Heart left ventricle (tissue), 16 donors: ENCODE measurements at regions not wholly inside any gene's neighbourhood (a gene's known extent, or its start where the extent isn't known, plus 50 kb on each side); places are given as distances from the start of the nearest gene placed in this dataset.

ENCODE experiments used
- ATAC-seq, 4 donors: fragments of 200-7000 bp; cut with Tn5 transposase; one replicate each; pipeline ENCODE4 v1.9.1; 2020 to 2022; ENCODE audit warnings: moderate library complexity in 4 of 4, mild to moderate bottlenecking in 3 of 4, moderate number of reproducible peaks in 1 of 4
- DNase-seq, 5 donors: peaks; one replicate each; pipeline ENCODE4 v3.0.0-alpha.2; 2020
- H3K27ac ChIP-seq, 12 donors: fragments of 200-600 bp; sonication (generic) in 4 of 12; one replicate each; pipeline versions ENCODE4 v1.5.0 to v1.8.0; 2016 to 2022; ENCODE audit warnings: mild to moderate bottlenecking in 2 of 12
- H3K27me3 ChIP-seq, 9 donors: fragments of 200-600 bp; sonication (generic) in 2 of 9; one replicate each; pipeline versions ENCODE4 v1.5.1 to v1.8.0; 2016 to 2022; ENCODE audit warnings: mild to moderate bottlenecking in 3 of 9
- H3K36me3 ChIP-seq, 9 donors: fragments of 200-600 bp; sonication (generic) in 2 of 9; one replicate each; pipeline versions ENCODE4 v1.5.0 to v1.8.0; 2018 to 2022; ENCODE audit warnings: mild to moderate bottlenecking in 2 of 9
- H3K4me1 ChIP-seq, 12 donors: fragments of 200-600 bp; sonication (generic) in 4 of 12; one replicate each; pipeline versions ENCODE4 v1.5.0 to v1.8.0; 2016 to 2022; ENCODE audit warnings: mild to moderate bottlenecking in 3 of 12
- H3K4me3 ChIP-seq, 12 donors: fragments of 200-600 bp; sonication (generic) in 4 of 12; one replicate each; pipeline versions ENCODE4 v1.5.0 to v1.8.0; 2017 to 2022; ENCODE audit warnings: mild to moderate bottlenecking in 9 of 12, moderate library complexity in 4 of 12
- H3K9me3 ChIP-seq, 12 donors: fragments of 200-600 bp; sonication (generic) in 4 of 12; one replicate each; pipeline versions ENCODE4 v1.5.0 to v1.8.0; 2016 to 2022; ENCODE audit warnings: mild to moderate bottlenecking in 1 of 12
- POLR2A ChIP-seq, 2 donors: fragments of 450-650 bp; IDR thresholded peaks; one replicate each; pipeline ENCODE4 v1.6.1; 2017; ENCODE audit warnings: antibody characterized with exemption in 2 of 2, mild to moderate bottlenecking in 2 of 2, moderate library complexity in 2 of 2
- WGBS, 4 donors: extraction: QIAGEN DNeasy Blood & Tissue Kit in 2 of 4; methylation state at CpG; one replicate each; pipeline versions ENCODE4 v1.1.5 to v1.1.7; 2013 to 2018; 5-methylcytosine and 5-hydroxymethylcytosine counted together
- intact Hi-C, 10 donors: fragments of 100-400 bp; cut with DNase I; formaldehyde crosslinking; loops; one replicate each; pipeline versions ENCODE4 v1.11.1 to v1.14.2; 2022
- TF ChIP-seq, protein P1 (sequence below), 12 donors: fragments of 200-600 bp; sonication (generic) in 4 of 12; IDR thresholded peaks; one replicate each; pipeline versions ENCODE4 v1.5.0 to v1.8.0; 2018 to 2022; ENCODE audit warnings: antibody characterized with exemption in 12 of 12, mild to moderate bottlenecking in 5 of 12
- donor health status: ischemic (EF 13 %, LVEDD 7.1; RV severe dilation, severe dysfunction).
- donor health status: healthy with polysubstance abuse.
- donor health status: DM: no; HTN: yes; CAD: no.
- donor health status: DM: no; HTN: no; CAD: no.
- donor health status: ischemic (EF 25% LVEDD 6.9; RV normal size, moderate dysfunction).
- donor health status: ischemic (EF 25% LVEDD 5.7; RV mildly dilated, moderate dysfunction).
- donor health status: healthy.
- donor health status: DM: yes; HTN: yes; CAD: no.
- donor health status: ischemic (EF 35%, LVEDD 5.7; RV mildly dilated, moderate dysfunction).
- donor health status: nonischemic (EF 11% LVEDD 7.7; RV severe dilation, severe dysfunction).
- donor health status: DM: yes; HTN: yes; CAD: no.
- donor health status: PGD.
- donor health status: ischemic (EF 29% LVEDD 5.4; RV normal size, mild dysfunction).
- donor health status: nonischemic (EF 23%, LVEDD 6.1; RV moderate dilation, normal function).

DNA sequence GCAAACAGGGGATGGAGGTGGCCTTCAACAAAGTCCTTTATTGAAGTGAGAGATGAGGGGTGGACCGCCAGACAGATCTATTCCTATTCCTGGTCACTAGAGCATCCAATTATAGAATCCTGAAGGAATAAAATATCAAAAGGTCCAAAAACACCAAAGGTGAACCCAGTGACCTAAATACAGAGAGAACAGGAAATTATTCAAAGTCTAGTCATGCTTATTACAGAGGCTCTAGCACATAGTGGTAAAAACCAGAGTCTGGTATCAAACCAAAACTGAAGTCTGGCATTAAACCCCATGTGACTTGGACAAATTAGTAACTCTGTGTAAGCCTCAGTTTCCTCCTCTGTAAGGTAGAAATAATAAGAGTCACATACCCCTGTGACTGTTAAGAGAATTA lies 100.5 kb upstream of the SNX2 start:
- no peaks in the 10 kb centered on the region for H3K36me3 ChIP-seq
- DNase-seq (no peak), ATAC-seq (peak in 1 of 4 donors; percentile 59)
- peaks cover 0 to 5% (median 0%) of the 10 kb centered on the region in 12 donors for H3K9me3 ChIP-seq
- TF ChIP-seq POLR2A (IDR thresholded peaks at IDR 0.05) = no peak
- TF ChIP-seq, protein P1, sequence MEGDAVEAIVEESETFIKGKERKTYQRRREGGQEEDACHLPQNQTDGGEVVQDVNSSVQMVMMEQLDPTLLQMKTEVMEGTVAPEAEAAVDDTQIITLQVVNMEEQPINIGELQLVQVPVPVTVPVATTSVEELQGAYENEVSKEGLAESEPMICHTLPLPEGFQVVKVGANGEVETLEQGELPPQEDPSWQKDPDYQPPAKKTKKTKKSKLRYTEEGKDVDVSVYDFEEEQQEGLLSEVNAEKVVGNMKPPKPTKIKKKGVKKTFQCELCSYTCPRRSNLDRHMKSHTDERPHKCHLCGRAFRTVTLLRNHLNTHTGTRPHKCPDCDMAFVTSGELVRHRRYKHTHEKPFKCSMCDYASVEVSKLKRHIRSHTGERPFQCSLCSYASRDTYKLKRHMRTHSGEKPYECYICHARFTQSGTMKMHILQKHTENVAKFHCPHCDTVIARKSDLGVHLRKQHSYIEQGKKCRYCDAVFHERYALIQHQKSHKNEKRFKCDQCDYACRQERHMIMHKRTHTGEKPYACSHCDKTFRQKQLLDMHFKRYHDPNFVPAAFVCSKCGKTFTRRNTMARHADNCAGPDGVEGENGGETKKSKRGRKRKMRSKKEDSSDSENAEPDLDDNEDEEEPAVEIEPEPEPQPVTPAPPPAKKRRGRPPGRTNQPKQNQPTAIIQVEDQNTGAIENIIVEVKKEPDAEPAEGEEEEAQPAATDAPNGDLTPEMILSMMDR (IDR thresholded peaks at IDR 0.05) = no peak
- no peak overlapping the region for H3K27ac ChIP-seq
- peaks cover 0 to 9% (median 0%) of the 10 kb centered on the region in 12 donors for H3K4me1 ChIP-seq
- intact Hi-C loops = no loop called here
- WGBS, 4 donors = 82 to 94% (median 88%) methylated on average over 1 of the region's 1 CpG
- H3K4me3 ChIP-seq = no peak overlapping the region
- H3K27me3 ChIP-seq = peaks cover 0 to 3% (median 0%) of the 10 kb centered on the region in 9 donors

DNA sequence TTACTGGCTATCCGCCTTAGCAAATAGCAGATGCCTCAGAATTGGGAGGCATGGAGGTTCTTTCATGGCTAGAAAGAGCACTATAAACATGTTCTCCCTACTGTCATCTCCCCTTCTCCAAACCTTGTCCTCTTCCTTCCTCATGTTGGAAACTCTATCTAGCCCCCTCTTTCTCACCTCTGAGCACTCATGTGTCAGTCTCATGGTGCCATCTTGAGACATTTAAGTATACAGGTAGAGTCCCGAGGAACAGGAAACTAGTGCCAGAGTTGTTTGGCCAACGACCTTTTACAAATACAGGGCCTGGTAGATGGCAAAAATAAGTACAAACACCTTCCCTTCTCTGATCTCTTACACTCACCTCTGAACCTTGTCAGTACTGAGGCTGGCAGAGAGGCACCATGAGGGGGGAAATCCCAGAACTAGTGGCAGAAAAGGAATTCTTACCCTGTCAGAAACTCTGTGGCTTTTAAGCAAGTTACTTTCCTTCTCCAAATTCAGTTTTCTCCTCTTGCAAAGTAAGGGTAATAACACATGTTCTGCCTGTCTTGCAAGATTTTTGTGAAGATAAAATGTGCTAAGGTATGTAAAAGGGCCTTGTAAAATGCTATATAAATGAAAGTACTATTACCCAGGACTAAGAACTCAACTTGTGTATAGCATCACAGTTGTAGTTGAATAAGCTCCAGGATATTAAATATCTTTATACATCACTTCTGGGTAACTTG lies 94.1 kb upstream of the SNX2 start:
- TF ChIP-seq, protein P1 (IDR thresholded peaks at IDR 0.05) = no peak
- no peak for TF ChIP-seq POLR2A (IDR thresholded peaks at IDR 0.05)
- intact Hi-C loops = no loop called here

DNA sequence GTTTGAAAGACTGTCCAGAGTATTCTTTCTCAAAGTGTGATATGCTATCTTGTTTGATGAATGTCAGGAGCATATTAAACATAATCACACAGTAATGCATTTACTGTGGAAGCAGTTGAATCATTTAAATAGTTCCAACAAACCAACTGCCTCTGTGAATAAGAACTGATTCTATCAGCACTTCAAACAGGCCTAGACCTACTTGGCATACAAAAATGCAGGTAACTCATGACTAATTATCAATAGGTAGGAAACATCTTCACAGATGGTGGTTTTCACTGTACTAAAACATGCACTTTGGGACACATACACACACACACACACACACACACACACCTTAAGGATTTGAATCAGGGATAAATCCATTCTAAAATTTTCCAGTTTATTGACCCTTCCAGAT lies 91.2 kb upstream of the SNX2 start:
- Histone ChIP-seq H3K36me3 (no peaks in the 10 kb centered on the region), H3K4me1 (no peaks in the 10 kb centered on the region), H3K27me3 (no peaks in the 10 kb centered on the region), H3K9me3 (no peaks in the 10 kb centered on the region), H3K4me3 (no peak overlapping the region), H3K27ac (no peak overlapping the region)
- intact Hi-C loops = no loop called here
- no peak for DNase-seq
- ATAC-seq = no peak
- TF ChIP-seq, protein P1 (IDR thresholded peaks at IDR 0.05) = no peak
- no peak for TF ChIP-seq POLR2A (IDR thresholded peaks at IDR 0.05)

More for the DNA sequence above, 94.1 kb upstream of the SNX2 start:
- Histone ChIP-seq H3K36me3 (no peaks in the 10 kb centered on the region), H3K27ac (no peak overlapping the region), H3K4me3 (no peak overlapping the region), H3K4me1 (no peaks in the 10 kb centered on the region), H3K9me3 (no peaks in the 10 kb centered on the region), H3K27me3 (no peaks in the 10 kb centered on the region)
- DNase-seq (no peak), ATAC-seq (no peak)
- 67 to 73% (median 70%) methylated on average over 3 of the region's 3 CpGs for WGBS, 4 donors

DNA sequence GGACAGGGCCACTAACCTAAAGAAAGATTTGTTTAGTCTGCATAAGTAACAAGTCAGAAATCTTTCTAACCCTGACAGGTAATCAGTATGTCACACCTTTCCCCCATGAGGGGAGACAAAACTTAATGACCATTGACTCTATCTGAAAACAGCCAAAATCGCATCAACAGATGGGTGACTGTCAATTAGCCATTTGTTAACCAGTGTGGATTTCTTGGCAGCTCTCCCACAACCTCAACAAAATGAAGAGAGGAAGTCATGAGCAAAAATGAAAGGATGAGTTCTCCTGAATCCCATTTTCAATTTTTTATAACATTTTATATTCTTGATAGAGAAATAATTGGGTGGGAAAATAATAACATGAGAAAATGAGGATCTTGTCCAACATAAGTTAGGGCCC lies 84.6 kb upstream of the SNX2 start:
- no peaks in the 10 kb centered on the region for H3K9me3 ChIP-seq
- H3K4me1 ChIP-seq = no peaks in the 10 kb centered on the region
- DNase-seq = no peak
- ATAC-seq = no peak
- intact Hi-C loops = no loop called here
- H3K4me3 ChIP-seq = no peak overlapping the region
- no peak for TF ChIP-seq POLR2A (IDR thresholded peaks at IDR 0.05)
- TF ChIP-seq, protein P1 (IDR thresholded peaks at IDR 0.05) = no peak
- H3K27me3 ChIP-seq = no peaks in the 10 kb centered on the region
- no peak overlapping the region for H3K27ac ChIP-seq
- WGBS, 4 donors = 48 to 67% (median 58%) methylated on average over 1 of the region's 1 CpG
- H3K36me3 ChIP-seq = no peaks in the 10 kb centered on the region
